ENCODE measurements at regions not wholly inside any gene's neighbourhood (a gene's known extent, or its start where the extent isn't known, plus 50 kb on each side); places are given as distances from the start of the nearest gene placed in this dataset.

- WGBS, 2 donors (ENCODE audit: low coverage in 1 of 2), result 82 to 92% methylated on average over 2 to 13 of the region's 13 CpGs
- Histone ChIP-seq H3K27ac (no peak overlapping the region), H3K4me3 (no peak overlapping the region), H3K36me3 (no peaks in the 10 kb centered on the region), H3K27me3 (no peaks in the 10 kb centered on the region), H3K4me1 (peaks cover 0 to 3% (median 0%) of the 10 kb centered on the region in 4 donors), H3K9me3 (no peaks in the 10 kb centered on the region)
- intact Hi-C loops (cut with DNase I; ENCODE audit: low total_unique reads) (no loop called here), in situ Hi-C loops (cut with MboI; ENCODE audit: low pct_ligation_motif_present in 1 of 4, low pct_unique_long_range_greater_than_20kb in 1 of 4, low sequenced_read_pairs in 3 of 4) (loop anchor here in 1 of 4 donors (25.0 kb wide), 1 partner anchor 179 kb away; no protein-coding TSS in a partner anchor)
- no peak for DNase-seq
- TF ChIP-seq POLR2A (IDR thresholded peaks at IDR 0.05) (no peak), EP300 (IDR thresholded peaks at IDR 0.05; ENCODE audit: low read depth) (no peak), POLR2AphosphoS5 (IDR thresholded peaks at IDR 0.05) (no peak), CTCF (IDR thresholded peaks at IDR 0.05) (no peak)
These were observed 151.3 kb downstream of the TFCP2L1 start for GRCh38 chr2:121133551-121134319.

- DNase-seq, result no peak
- no peaks in the 10 kb centered on the region for H3K36me3 ChIP-seq
- intact Hi-C loops (cut with DNase I; ENCODE audit: low total_unique reads) (no loop called here), in situ Hi-C loops (cut with MboI; ENCODE audit: low pct_ligation_motif_present in 1 of 4, low pct_unique_long_range_greater_than_20kb in 1 of 4, low sequenced_read_pairs in 3 of 4) (loop anchor here in 1 of 4 donors (25.0 kb wide), 1 partner anchor 178 kb away; no protein-coding TSS in a partner anchor)
- H3K27me3 ChIP-seq, result no peaks in the 10 kb centered on the region
- no peak overlapping the region for H3K27ac ChIP-seq
- TF ChIP-seq CTCF (IDR thresholded peaks at IDR 0.05), result no peak
- TF ChIP-seq EP300 (IDR thresholded peaks at IDR 0.05; ENCODE audit: low read depth), result no peak
- TF ChIP-seq POLR2AphosphoS5 (IDR thresholded peaks at IDR 0.05), result no peak
- no peak for TF ChIP-seq POLR2A (IDR thresholded peaks at IDR 0.05)
- 89 to 100% methylated on average over 2 to 8 of the region's 8 CpGs for WGBS, 2 donors (ENCODE audit: low coverage in 1 of 2)
- no peaks in the 10 kb centered on the region for H3K4me1 ChIP-seq
- H3K9me3 ChIP-seq, result no peaks in the 10 kb centered on the region
- H3K4me3 ChIP-seq, result no peak overlapping the region
These were observed 150.3 kb downstream of the TFCP2L1 start for GRCh38 chr2:121134728-121135127.

- Histone ChIP-seq H3K27ac (no peak overlapping the region), H3K9me3 (no peaks in the 10 kb centered on the region), H3K36me3 (no peaks in the 10 kb centered on the region), H3K4me3 (no peak overlapping the region), H3K27me3 (no peaks in the 10 kb centered on the region), H3K4me1 (no peaks in the 10 kb centered on the region)
- in situ Hi-C loops (cut with MboI; ENCODE audit: low pct_ligation_motif_present in 1 of 4, low pct_unique_long_range_greater_than_20kb in 1 of 4, low sequenced_read_pairs in 3 of 4) (loop anchor here in 1 of 4 donors (25.0 kb wide), 1 partner anchor 177 kb away; no protein-coding TSS in a partner anchor), intact Hi-C loops (cut with DNase I; ENCODE audit: low total_unique reads) (no loop called here)
- 50% methylated on average over 2 of the region's 2 CpGs; no CpG with 5 or more reads in 1 of the 2 donors for WGBS, 2 donors (ENCODE audit: low coverage in 1 of 2)
- TF ChIP-seq CTCF (IDR thresholded peaks at IDR 0.05), result no peak
- TF ChIP-seq EP300 (IDR thresholded peaks at IDR 0.05; ENCODE audit: low read depth), result no peak
- TF ChIP-seq POLR2AphosphoS5 (IDR thresholded peaks at IDR 0.05), result no peak
- TF ChIP-seq POLR2A (IDR thresholded peaks at IDR 0.05), result no peak
- DNase-seq, result no peak
These were observed 149.7 kb downstream of the TFCP2L1 start for GRCh38 chr2:121135168-121135853.

- 59% methylated on average over 3 of the region's 3 CpGs; no CpG with 5 or more reads in 1 of the 2 donors for WGBS, 2 donors (ENCODE audit: low coverage in 1 of 2)
These were observed 148.7 kb downstream of the TFCP2L1 start for GRCh38 chr2:121136323-121136722.

More at GRCh38 chr2:121136323-121136722, 148.7 kb downstream of the TFCP2L1 start:
- Histone ChIP-seq H3K4me1 (no peaks in the 10 kb centered on the region), H3K36me3 (no peaks in the 10 kb centered on the region), H3K9me3 (no peaks in the 10 kb centered on the region), H3K4me3 (no peak overlapping the region), H3K27me3 (no peaks in the 10 kb centered on the region), H3K27ac (no peak overlapping the region)
- TF ChIP-seq POLR2AphosphoS5 (IDR thresholded peaks at IDR 0.05) (no peak), POLR2A (IDR thresholded peaks at IDR 0.05) (no peak), EP300 (IDR thresholded peaks at IDR 0.05; ENCODE audit: low read depth) (no peak), CTCF (IDR thresholded peaks at IDR 0.05) (no peak)
- in situ Hi-C loops (cut with MboI; ENCODE audit: low pct_ligation_motif_present in 1 of 4, low pct_unique_long_range_greater_than_20kb in 1 of 4, low sequenced_read_pairs in 3 of 4), result loop anchor here in 1 of 4 donors (25.0 kb wide), 1 partner anchor 176 kb away; no protein-coding TSS in a partner anchor
- DNase-seq, result no peak
- intact Hi-C loops (cut with DNase I; ENCODE audit: low total_unique reads), result no loop called here
